ENCODE measurements at regions not wholly inside any gene's neighbourhood (a gene's known extent, or its start where the extent isn't known, plus 50 kb on each side); places are given as distances from the start of the nearest gene placed in this dataset.

GRCh38 chr15:39479911-39480310, 101.0 kb upstream of the THBS1 start:
- TF ChIP-seq POLR2A (IDR thresholded peaks at IDR 0.05; ENCODE audit: low read length): no peak
- TF ChIP-seq, protein P1, sequence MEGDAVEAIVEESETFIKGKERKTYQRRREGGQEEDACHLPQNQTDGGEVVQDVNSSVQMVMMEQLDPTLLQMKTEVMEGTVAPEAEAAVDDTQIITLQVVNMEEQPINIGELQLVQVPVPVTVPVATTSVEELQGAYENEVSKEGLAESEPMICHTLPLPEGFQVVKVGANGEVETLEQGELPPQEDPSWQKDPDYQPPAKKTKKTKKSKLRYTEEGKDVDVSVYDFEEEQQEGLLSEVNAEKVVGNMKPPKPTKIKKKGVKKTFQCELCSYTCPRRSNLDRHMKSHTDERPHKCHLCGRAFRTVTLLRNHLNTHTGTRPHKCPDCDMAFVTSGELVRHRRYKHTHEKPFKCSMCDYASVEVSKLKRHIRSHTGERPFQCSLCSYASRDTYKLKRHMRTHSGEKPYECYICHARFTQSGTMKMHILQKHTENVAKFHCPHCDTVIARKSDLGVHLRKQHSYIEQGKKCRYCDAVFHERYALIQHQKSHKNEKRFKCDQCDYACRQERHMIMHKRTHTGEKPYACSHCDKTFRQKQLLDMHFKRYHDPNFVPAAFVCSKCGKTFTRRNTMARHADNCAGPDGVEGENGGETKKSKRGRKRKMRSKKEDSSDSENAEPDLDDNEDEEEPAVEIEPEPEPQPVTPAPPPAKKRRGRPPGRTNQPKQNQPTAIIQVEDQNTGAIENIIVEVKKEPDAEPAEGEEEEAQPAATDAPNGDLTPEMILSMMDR (IDR thresholded peaks at IDR 0.05): no peak
- TF ChIP-seq EP300 (IDR thresholded peaks at IDR 0.05): no peak
- no peak for TF ChIP-seq HDAC2 (IDR thresholded peaks at IDR 0.05)
- TF ChIP-seq CEBPB (IDR thresholded peaks at IDR 0.05): no peak
- TF ChIP-seq FOSB (CRISPR knock-in tag; IDR thresholded peaks at IDR 0.05): no peak
- TF ChIP-seq, protein P2, sequence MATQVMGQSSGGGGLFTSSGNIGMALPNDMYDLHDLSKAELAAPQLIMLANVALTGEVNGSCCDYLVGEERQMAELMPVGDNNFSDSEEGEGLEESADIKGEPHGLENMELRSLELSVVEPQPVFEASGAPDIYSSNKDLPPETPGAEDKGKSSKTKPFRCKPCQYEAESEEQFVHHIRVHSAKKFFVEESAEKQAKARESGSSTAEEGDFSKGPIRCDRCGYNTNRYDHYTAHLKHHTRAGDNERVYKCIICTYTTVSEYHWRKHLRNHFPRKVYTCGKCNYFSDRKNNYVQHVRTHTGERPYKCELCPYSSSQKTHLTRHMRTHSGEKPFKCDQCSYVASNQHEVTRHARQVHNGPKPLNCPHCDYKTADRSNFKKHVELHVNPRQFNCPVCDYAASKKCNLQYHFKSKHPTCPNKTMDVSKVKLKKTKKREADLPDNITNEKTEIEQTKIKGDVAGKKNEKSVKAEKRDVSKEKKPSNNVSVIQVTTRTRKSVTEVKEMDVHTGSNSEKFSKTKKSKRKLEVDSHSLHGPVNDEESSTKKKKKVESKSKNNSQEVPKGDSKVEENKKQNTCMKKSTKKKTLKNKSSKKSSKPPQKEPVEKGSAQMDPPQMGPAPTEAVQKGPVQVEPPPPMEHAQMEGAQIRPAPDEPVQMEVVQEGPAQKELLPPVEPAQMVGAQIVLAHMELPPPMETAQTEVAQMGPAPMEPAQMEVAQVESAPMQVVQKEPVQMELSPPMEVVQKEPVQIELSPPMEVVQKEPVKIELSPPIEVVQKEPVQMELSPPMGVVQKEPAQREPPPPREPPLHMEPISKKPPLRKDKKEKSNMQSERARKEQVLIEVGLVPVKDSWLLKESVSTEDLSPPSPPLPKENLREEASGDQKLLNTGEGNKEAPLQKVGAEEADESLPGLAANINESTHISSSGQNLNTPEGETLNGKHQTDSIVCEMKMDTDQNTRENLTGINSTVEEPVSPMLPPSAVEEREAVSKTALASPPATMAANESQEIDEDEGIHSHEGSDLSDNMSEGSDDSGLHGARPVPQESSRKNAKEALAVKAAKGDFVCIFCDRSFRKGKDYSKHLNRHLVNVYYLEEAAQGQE (IDR thresholded peaks at IDR 0.05): no peak
- TF ChIP-seq HEYL (CRISPR knock-in tag; IDR thresholded peaks at IDR 0.05): no peak
- TF ChIP-seq, protein P3, sequence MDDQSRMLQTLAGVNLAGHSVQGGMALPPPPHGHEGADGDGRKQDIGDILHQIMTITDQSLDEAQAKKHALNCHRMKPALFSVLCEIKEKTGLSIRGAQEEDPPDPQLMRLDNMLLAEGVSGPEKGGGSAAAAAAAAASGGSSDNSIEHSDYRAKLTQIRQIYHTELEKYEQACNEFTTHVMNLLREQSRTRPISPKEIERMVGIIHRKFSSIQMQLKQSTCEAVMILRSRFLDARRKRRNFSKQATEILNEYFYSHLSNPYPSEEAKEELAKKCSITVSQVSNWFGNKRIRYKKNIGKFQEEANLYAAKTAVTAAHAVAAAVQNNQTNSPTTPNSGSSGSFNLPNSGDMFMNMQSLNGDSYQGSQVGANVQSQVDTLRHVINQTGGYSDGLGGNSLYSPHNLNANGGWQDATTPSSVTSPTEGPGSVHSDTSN (IDR thresholded peaks at IDR 0.05): no peak

Measured in A549 (cell line).